ENCODE measurements at regions not wholly inside any gene's neighbourhood (a gene's known extent, or its start where the extent isn't known, plus 50 kb on each side); places are given as distances from the start of the nearest gene placed in this dataset.

DNA sequence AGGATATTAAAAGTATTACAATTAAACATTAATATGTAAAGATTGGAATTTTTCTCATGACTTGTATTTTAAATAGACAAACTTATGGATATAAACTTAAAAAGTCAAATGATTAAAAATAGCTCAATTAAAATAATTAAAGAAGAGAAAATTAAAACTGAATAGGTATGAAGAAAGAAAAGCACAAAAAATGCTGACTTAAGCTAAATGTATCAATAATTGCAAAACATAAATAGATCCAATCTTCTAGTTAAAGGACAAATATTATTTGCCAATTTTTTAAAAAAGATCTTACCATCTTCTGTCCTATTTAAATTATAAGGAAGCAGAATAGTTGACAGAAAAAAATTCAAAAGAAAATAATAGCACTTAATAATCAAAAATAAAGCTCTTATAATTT lies 646.3 kb upstream of the ANKRD30A start:
- no TSS peak for BruUV-seq (replicated peaks)
- FAIRE-seq = no peak
- POLR2A ChIA-PET = no interaction called here

More for the DNA sequence above, 646.3 kb upstream of the ANKRD30A start:
- ChIA-PET RAD21 (ENCODE audit: unreplicated experiment) (no interaction called here), CTCF (interaction anchor here (0.6 kb wide), 1 partner anchor 677 kb away, joined by 3 read pairs; no protein-coding TSS in a partner anchor), SMC1A (ENCODE audit: uncharacterized antibody, unreplicated experiment) (no interaction called here)
- no peak overlapping the region for H3K4me2 ChIP-seq (ENCODE audit: control insufficient read depth, insufficient read depth)
- H3K27me3 ChIP-seq (replicated peaks in 1 of 2; ENCODE audit: control insufficient read depth in 2 of 2, insufficient read depth in 2 of 2, low read length in 1 of 2) = no peaks in the 10 kb centered on the region
- H3K9ac ChIP-seq (ENCODE audit: control insufficient read depth, insufficient read depth, low read length) = no peak overlapping the region
- DNase-seq (ENCODE audit: low read depth, low spot score) (no peak), ATAC-seq (no peak)
- in situ Hi-C loops (cut with MboI) = no loop called here
- no peaks in the 10 kb centered on the region for H4K20me1 ChIP-seq (ENCODE audit: control insufficient read depth, insufficient read depth)
- no peaks in the 10 kb centered on the region for H3K36me3 ChIP-seq (ENCODE audit: control insufficient read depth in 2 of 2, insufficient read depth in 2 of 2, low read length in 1 of 2)
- no peak overlapping the region for H3K4me3 ChIP-seq
- intact Hi-C loops (cut with micrococcal nuclease; ENCODE audit: unreplicated experiment) = no loop called here
- no peaks in the 10 kb centered on the region for H3K9me3 ChIP-seq (replicated peaks; ENCODE audit: control insufficient read depth, insufficient read depth, low read length)
- TF ChIP-seq SPI1 (IDR thresholded peaks at IDR 0.05; ENCODE audit: borderline replicate concordance, insufficient read depth, low read depth, low read length) = no peak
- no peak for TF ChIP-seq CHD4 (IDR thresholded peaks at IDR 0.05)
- TF ChIP-seq SUPT20H (IDR thresholded peaks at IDR 0.05; ENCODE audit: borderline replicate concordance, control insufficient read depth, low read depth, low read length) = no peak
- TF ChIP-seq NR2F1 (conservative IDR thresholded peaks at IDR 0.05) = no peak
- no peak for TF ChIP-seq CBFB (IDR thresholded peaks at IDR 0.05; ENCODE audit: low read depth)
- no peak for TF ChIP-seq CHD2 (IDR thresholded peaks at IDR 0.05; ENCODE audit: borderline replicate concordance, low read depth, low read length)
- no peak for TF ChIP-seq BHLHE40 (IDR thresholded peaks at IDR 0.05; ENCODE audit: borderline replicate concordance in 1 of 2, low read depth in 2 of 2, low read length in 1 of 2)
- TF ChIP-seq ZBTB4 (CRISPR knock-in tag; IDR thresholded peaks at IDR 0.05) = no peak
- no peak for TF ChIP-seq HDAC6 (IDR thresholded peaks at IDR 0.05; ENCODE audit: unreplicated experiment)
- TF ChIP-seq RUNX3 (IDR thresholded peaks at IDR 0.05; ENCODE audit: low read length) = no peak
- no peak for TF ChIP-seq POLR2AphosphoS5 (IDR thresholded peaks at IDR 0.05; ENCODE audit: low read length)
- no peak for TF ChIP-seq DPF2 (IDR thresholded peaks at IDR 0.05)
- TF ChIP-seq USF2 (IDR thresholded peaks at IDR 0.05; ENCODE audit: borderline replicate concordance, low read depth, low read length) = no peak
- TF ChIP-seq ZNF24 (IDR thresholded peaks at IDR 0.05) = no peak
- no peak for TF ChIP-seq HDGF (IDR thresholded peaks at IDR 0.05)
- TF ChIP-seq TARDBP (IDR thresholded peaks at IDR 0.05; ENCODE audit: borderline replicate concordance) = no peak
- no peaks in the 10 kb centered on the region for H3K79me2 ChIP-seq (ENCODE audit: control insufficient read depth, insufficient read depth, low read length)
- H3K27ac ChIP-seq (ENCODE audit: control insufficient read depth, insufficient read depth) = no peak overlapping the region
- no peaks in the 10 kb centered on the region for H3K4me1 ChIP-seq (ENCODE audit: control insufficient read depth, insufficient read depth, low read length)
- no peak overlapping the region for H2AFZ ChIP-seq (ENCODE audit: control insufficient read depth, low read depth, low read length)
